H9 (cell line): ENCODE measurements at regions not wholly inside any gene's neighbourhood (a gene's known extent, or its start where the extent isn't known, plus 50 kb on each side); places are given as distances from the start of the nearest gene placed in this dataset.

Source experiments
- DNase-seq: peaks from one replicate; pipeline ENCODE4 v3.0.0-alpha.2; 2017
- H2AFZ ChIP-seq: one replicate; pipeline ENCODE4 v1.6.1; 2013; ENCODE audit warnings: mild to moderate bottlenecking, low read length, control low read depth, moderate library complexity
- H2AK5ac ChIP-seq: 2 replicates; pipeline ENCODE4 v1.6.1; 2013; ENCODE audit warnings: low read length, control low read depth, mixed read lengths; ENCODE audit not compliant: insufficient read length
- H2BK120ac ChIP-seq: one replicate; pipeline ENCODE4 v1.6.1; 2013; ENCODE audit warnings: low read depth, mild to moderate bottlenecking, low read length, control low read depth, inconsistent platforms; ENCODE audit not compliant: poor library complexity, severe bottlenecking
- H2BK12ac ChIP-seq: 2 replicates; pipeline ENCODE4 v1.6.1; 2013; ENCODE audit warnings: low read length, control low read depth, mixed read lengths, low read depth; ENCODE audit not compliant: insufficient read length
- H2BK15ac ChIP-seq: 2 replicates; pipeline ENCODE4 v1.6.1; 2013; ENCODE audit warnings: low read depth, low read length, control low read depth
- H2BK20ac ChIP-seq: one replicate; pipeline ENCODE4 v1.6.1; 2013; ENCODE audit warnings: low read depth, mild to moderate bottlenecking, low read length, control low read depth, inconsistent platforms; ENCODE audit not compliant: poor library complexity, severe bottlenecking
- H2BK5ac ChIP-seq: 2 replicates; pipeline ENCODE4 v1.6.1; 2013; ENCODE audit warnings: low read length, control low read depth, mixed read lengths; ENCODE audit not compliant: insufficient read length
- H3K14ac ChIP-seq: 2 replicates; pipeline ENCODE4 v1.6.1; 2013; ENCODE audit warnings: low read length, control low read depth; ENCODE audit not compliant: insufficient read depth
- H3K18ac ChIP-seq: 2 replicates; pipeline ENCODE4 v1.6.1; 2013; ENCODE audit warnings: low read depth, mild to moderate bottlenecking, mixed read lengths, low read length, control low read depth; ENCODE audit not compliant: insufficient read length
- H3K23ac ChIP-seq: 2 replicates; pipeline ENCODE4 v1.6.1; 2013; ENCODE audit warnings: low read length, control low read depth, mixed read lengths, low read depth; ENCODE audit not compliant: insufficient read length
- H3K23me2 ChIP-seq: 2 replicates; pipeline ENCODE4 v1.6.1; 2013; ENCODE audit warnings: low read depth, mild to moderate bottlenecking, mixed read lengths, low read length, control low read depth; ENCODE audit not compliant: insufficient read length, poor library complexity, severe bottlenecking
- H3K27ac ChIP-seq: 2 replicates; pipeline ENCODE4 v1.5.1; 2013; ENCODE audit warnings: low read length, control low read depth, mixed read lengths, low read depth; ENCODE audit not compliant: insufficient read length
- H3K27me3 ChIP-seq: 2 replicates; pipeline ENCODE4 v1.6.1; 2013; ENCODE audit warnings: low read length, control low read depth, inconsistent platforms; ENCODE audit not compliant: insufficient read depth
- H3K4ac ChIP-seq: 2 replicates; pipeline ENCODE4 v1.6.1; 2013; ENCODE audit warnings: low read depth, mild to moderate bottlenecking, control low read depth, inconsistent platforms, low read length, moderate library complexity
- H3K4me1 ChIP-seq: 2 replicates; pipeline ENCODE4 v1.6.1; 2013; ENCODE audit warnings: low read length, control low read depth, inconsistent platforms; ENCODE audit not compliant: insufficient read depth
- H3K4me2 ChIP-seq: 2 replicates; pipeline ENCODE4 v1.6.1; 2013; ENCODE audit warnings: low read length, control low read depth, mixed read lengths; ENCODE audit not compliant: insufficient read length, insufficient read depth
- H3K56ac ChIP-seq: 2 replicates; pipeline ENCODE4 v1.6.1; 2013; ENCODE audit warnings: low read depth, mild to moderate bottlenecking, mixed read lengths, low read length, control low read depth; ENCODE audit not compliant: insufficient read length
- H3K79me1 ChIP-seq: 2 replicates; pipeline ENCODE4 v1.6.1; 2013; ENCODE audit warnings: low read depth, mild to moderate bottlenecking, moderate library complexity, low read length, control low read depth, inconsistent platforms; ENCODE audit not compliant: insufficient read depth, poor library complexity, severe bottlenecking
- H3K79me2 ChIP-seq: 2 replicates; pipeline ENCODE4 v1.6.1; 2013; ENCODE audit warnings: low read length, control low read depth, inconsistent platforms; ENCODE audit not compliant: insufficient read depth
- H3K9ac ChIP-seq: 2 replicates; pipeline ENCODE4 v1.6.1; 2013; ENCODE audit warnings: low read length, control low read depth, mixed read lengths; ENCODE audit not compliant: insufficient read length; ENCODE audit errors: extremely low read depth
- H3K9me3 ChIP-seq: one replicate; pipeline ENCODE4 v1.6.1; 2013; ENCODE audit warnings: low read depth, low read length, inconsistent platforms; ENCODE audit not compliant: control insufficient read depth
- H3T11ph ChIP-seq: one replicate; pipeline ENCODE4 v1.6.1; 2013; ENCODE audit warnings: mild to moderate bottlenecking, low read length, control low read depth, inconsistent platforms
- H4K20me1 ChIP-seq: one replicate; pipeline ENCODE4 v1.6.1; 2013; ENCODE audit not compliant: control insufficient read depth, insufficient read length, insufficient read depth
- H4K5ac ChIP-seq: 2 replicates; pipeline ENCODE4 v1.6.1; 2013; ENCODE audit warnings: low read depth, mild to moderate bottlenecking, mixed read lengths, low read length, control low read depth; ENCODE audit not compliant: insufficient read length
- H4K8ac ChIP-seq: replicated peaks from 2 replicates; pipeline ENCODE4 v1.6.1; 2013; ENCODE audit warnings: low read length, control low read depth, mixed read lengths, low read depth; ENCODE audit not compliant: insufficient read length
- H4K91ac ChIP-seq: 2 replicates; pipeline ENCODE4 v1.6.1; 2013; ENCODE audit warnings: low read depth, mild to moderate bottlenecking, moderate library complexity, mixed read lengths, low read length, control low read depth; ENCODE audit not compliant: insufficient read length
- H3K27ac Mint-ChIP-seq, 3 experiments: 2 replicates in 2 of 3; 3 replicates in 1 of 3; pipeline ENCODE4 v1.8.0; 2020 to 2021; ENCODE audit warnings: mixed read lengths in 3 of 3, mild to moderate bottlenecking in 1 of 3, moderate library complexity in 1 of 3
- H3K27me3 Mint-ChIP-seq: 2 replicates; pipeline ENCODE4 v1.8.0; 2021; ENCODE audit warnings: low read depth, mild to moderate bottlenecking, moderate library complexity, mixed read lengths
- H3K36me3 Mint-ChIP-seq, 3 experiments: 2 replicates in 2 of 3; 3 replicates in 1 of 3; pipeline ENCODE4 v1.8.0; 2020 to 2021; ENCODE audit warnings: low read depth in 3 of 3, mixed read lengths in 3 of 3; ENCODE audit not compliant: insufficient read depth in 1 of 3
- H3K4me1 Mint-ChIP-seq, 2 experiments: 2 replicates each; pipeline ENCODE4 v1.8.0; 2020; ENCODE audit warnings: mixed read lengths in 2 of 2
- H3K4me3 Mint-ChIP-seq, 2 experiments: 2 replicates in 1 of 2; 3 replicates in 1 of 2; pipeline ENCODE4 v1.8.0; 2020 to 2021; ENCODE audit warnings: mild to moderate bottlenecking in 2 of 2, mixed read lengths in 2 of 2, moderate library complexity in 1 of 2
- H3K9me3 Mint-ChIP-seq, 2 experiments: 2 replicates in 1 of 2; 3 replicates in 1 of 2; pipeline ENCODE4 v1.8.0; 2020; ENCODE audit warnings: mild to moderate bottlenecking in 2 of 2, mixed read lengths in 2 of 2, moderate library complexity in 1 of 2
- CTCF ChIP-seq: fragments of 200-600 bp; sonication (generic); conservative IDR thresholded peaks from 3 replicates; pipeline ENCODE4 v1.8.0; 2021; ENCODE audit warnings: antibody characterized with exemption, mild to moderate bottlenecking
- WGBS: extraction: QIAGEN DNeasy Blood & Tissue Kit; methylation state at CpG from one replicate; pipeline ENCODE4 v1.1.7; 2013; ENCODE audit warnings: missing lambda C conversion rate, low lambda C conversion rate, mixed read lengths; ENCODE audit not compliant: insufficient read length; ENCODE audit errors: extremely low coverage; 5-methylcytosine and 5-hydroxymethylcytosine counted together

- Mint-ChIP-seq H3K4me1 (peaks cover 31 to 32% of the 10 kb centered on the region in 2 experiments), H3K9me3 (peaks cover 4 to 6% of the 10 kb centered on the region in 2 experiments; a peak in 4 of 5 replicates), H3K27ac (no peak overlapping the region), H3K27me3 (no peaks in the 10 kb centered on the region), H3K36me3 (peaks cover 3 to 4% (median 4%) of the 10 kb centered on the region in 3 experiments; a peak in 5 of 7 replicates), H3K4me3 (no peak overlapping the region)
- H4K20me1 ChIP-seq = no peaks in the 10 kb centered on the region
- H3K14ac ChIP-seq = no peak overlapping the region; the same call in 1 of the 2 replicates
- WGBS = 75% methylated on average over 1 of the region's 8 CpGs
- H3K4me1 ChIP-seq = peaks cover 5% of the 10 kb centered on the region; the same call in 1 of the 2 replicates
- no peaks in the 10 kb centered on the region for H3K27me3 ChIP-seq
- no peak overlapping the region for H2BK120ac ChIP-seq
- H3K79me2 ChIP-seq = no peaks in the 10 kb centered on the region
- H4K91ac ChIP-seq = no peak overlapping the region
- no peak overlapping the region for H3K4ac ChIP-seq
- H4K5ac ChIP-seq = no peak overlapping the region
- H3K9ac ChIP-seq = no peak overlapping the region
- no peak overlapping the region for H3K4me2 ChIP-seq
- no peaks in the 10 kb centered on the region for H3K23me2 ChIP-seq
- H2BK15ac ChIP-seq = no peak overlapping the region
- no peak overlapping the region for H3T11ph ChIP-seq
- no peak overlapping the region for H2BK20ac ChIP-seq
- no peak overlapping the region for H3K27ac ChIP-seq
- H2BK12ac ChIP-seq = no peak overlapping the region
- H3K18ac ChIP-seq = no peak overlapping the region
- no peak for DNase-seq
- H2AFZ ChIP-seq = no peak overlapping the region
- H2BK5ac ChIP-seq = no peak overlapping the region
- no peaks in the 10 kb centered on the region for H3K9me3 ChIP-seq
- no peak for TF ChIP-seq CTCF
- H2AK5ac ChIP-seq = no peak overlapping the region
- H4K8ac ChIP-seq = no peak overlapping the region
- H3K23ac ChIP-seq = no peak overlapping the region
- no peaks in the 10 kb centered on the region for H3K79me1 ChIP-seq
- H3K56ac ChIP-seq = no peak overlapping the region
These were observed 588.2 kb upstream of the CDH11 start for GRCh38 chr16:65710107-65710506.
